Keratinocyte (primary cell): ENCODE measurements at regions not wholly inside any gene's neighbourhood (a gene's known extent, or its start where the extent isn't known, plus 50 kb on each side); places are given as distances from the start of the nearest gene placed in this dataset.

Experiments
- DNase-seq: peaks from one replicate; pipeline ENCODE4 v3.0.0-alpha.2; 2011; ENCODE audit warnings: low read depth, missing footprints, low spot score
- FAIRE-seq: peaks from 2 replicates; lab custom pipeline; 2011; peaks lifted over from hg19 to GRCh38; lab: Jason Lieb, UNC
- H2AFZ ChIP-seq: 2 replicates; pipeline ENCODE4 v1.6.0; 2012; ENCODE audit warnings: low read length, control low read depth, inconsistent platforms; ENCODE audit not compliant: control insufficient read depth
- H3K27ac ChIP-seq: 2 replicates; pipeline ENCODE4 v1.5.1; 2011; ENCODE audit warnings: low read length; ENCODE audit not compliant: control insufficient read depth, insufficient read depth
- H3K27me3 ChIP-seq: 3 replicates; pipeline ENCODE4 v1.6.0; 2011; ENCODE audit warnings: low read length; ENCODE audit not compliant: control insufficient read depth, insufficient read depth; ENCODE audit errors: extremely low read depth
- H3K36me3 ChIP-seq, 2 experiments: 2 replicates in 1 of 2; 3 replicates in 1 of 2; pipeline ENCODE4 v1.5.1; 2011; ENCODE audit warnings: low read length in 2 of 2, mild to moderate bottlenecking in 1 of 2; ENCODE audit not compliant: control insufficient read depth in 2 of 2, insufficient read depth in 2 of 2; ENCODE audit errors: extremely low read depth in 1 of 2
- H3K4me1 ChIP-seq: 3 replicates; pipeline ENCODE4 v1.5.1; 2011; ENCODE audit warnings: low read length; ENCODE audit not compliant: control insufficient read depth, insufficient read depth; ENCODE audit errors: extremely low read depth
- H3K4me2 ChIP-seq: 3 replicates; pipeline ENCODE4 v1.6.0; 2011; ENCODE audit warnings: low read depth, low read length; ENCODE audit not compliant: control insufficient read depth, insufficient read depth; ENCODE audit errors: extremely low read depth
- H3K4me3 ChIP-seq, 3 experiments: fragments of 200-600 bp in 1 of 3; sonication (generic) in 1 of 3; 2 replicates in 2 of 3; 3 replicates in 1 of 3; pipeline ENCODE4 v1.5.1; 2011 to 2016; ENCODE audit warnings: low read length in 3 of 3, mild to moderate bottlenecking in 3 of 3, control low read depth in 2 of 3, inconsistent platforms in 1 of 3, low read depth in 1 of 3, mixed read lengths in 1 of 3, mixed run types in 1 of 3, moderate library complexity in 1 of 3; ENCODE audit not compliant: control insufficient read depth in 2 of 3, insufficient read depth in 2 of 3; ENCODE audit errors: extremely low read depth in 1 of 3
- H3K79me2 ChIP-seq: 2 replicates; pipeline ENCODE4 v1.6.0; 2012; ENCODE audit warnings: low read length; ENCODE audit not compliant: control insufficient read depth, insufficient read depth
- H3K9ac ChIP-seq: 3 replicates; pipeline ENCODE4 v1.6.0; 2011; ENCODE audit warnings: low read length; ENCODE audit not compliant: control insufficient read depth, insufficient read depth; ENCODE audit errors: extremely low read depth
- H3K9me1 ChIP-seq: 3 replicates; pipeline ENCODE4 v1.6.0; 2011; ENCODE audit warnings: low read length; ENCODE audit not compliant: control insufficient read depth, insufficient read depth; ENCODE audit errors: extremely low read depth
- H3K9me3 ChIP-seq: 2 replicates; pipeline ENCODE4 v1.5.1; 2012; ENCODE audit warnings: low read depth, low read length; ENCODE audit not compliant: control insufficient read depth
- H4K20me1 ChIP-seq: 3 replicates; pipeline ENCODE4 v1.6.0; 2011; ENCODE audit warnings: low read length; ENCODE audit not compliant: control insufficient read depth, insufficient read depth; ENCODE audit errors: extremely low read depth
- CTCF ChIP-seq, 3 experiments: IDR thresholded peaks in 1 of 3; conservative IDR thresholded peaks in 1 of 3; optimal IDR thresholded peaks in 1 of 3; 2 replicates in 2 of 3; 3 replicates in 1 of 3; pipeline versions ENCODE3 to v1.5.1; 2011; ENCODE audit warnings: low read length in 3 of 3, mild to moderate bottlenecking in 3 of 3, moderate library complexity in 2 of 3, control low read depth in 1 of 3, inconsistent platforms in 1 of 3; ENCODE audit not compliant: insufficient read depth in 2 of 3; ENCODE audit errors: extremely low read depth in 1 of 3
- EZH2 ChIP-seq: IDR thresholded peaks from one replicate; pipeline ENCODE4 v1.6.1; 2012; ENCODE audit warnings: inconsistent platforms, mild to moderate bottlenecking, low read length, moderate library complexity
- dilution Hi-C: fragments of 300-500 bp; cut with MboI; formaldehyde crosslinking; loops from one replicate; pipeline ENCODE4 v1.7.0; 2020; ENCODE audit warnings: low sequenced_read_pairs; ENCODE audit not compliant: extremely low pct_ligation_motif_present

DNA sequence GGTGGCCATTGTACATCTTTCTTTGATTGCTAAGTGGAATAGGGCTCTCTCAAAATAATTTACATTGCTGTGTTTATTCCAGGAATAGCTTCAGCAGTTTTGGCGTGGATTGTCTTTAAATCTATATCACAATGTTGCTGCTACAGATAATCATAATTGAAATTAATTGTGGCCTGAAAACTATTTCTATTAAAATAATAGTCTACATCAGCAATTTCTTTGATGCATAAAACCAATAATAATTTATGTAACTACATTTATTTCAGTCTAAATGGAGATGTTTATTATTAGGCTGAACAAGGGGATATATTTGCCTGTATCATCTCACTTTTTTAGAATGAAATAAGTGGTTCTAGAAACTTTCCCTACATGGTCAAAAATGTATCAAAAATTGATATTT is 456.0 kb upstream of the CTNND2 start:
- Histone ChIP-seq H2AFZ (no peak overlapping the region), H3K27ac (no peak overlapping the region), H3K4me3 (no peak overlapping the region), H3K27me3 (no peaks in the 10 kb centered on the region), H3K79me2 (no peaks in the 10 kb centered on the region), H3K9me3 (no peaks in the 10 kb centered on the region), H4K20me1 (no peaks in the 10 kb centered on the region), H3K9me1 (no peaks in the 10 kb centered on the region), H3K36me3 (no peaks in the 10 kb centered on the region), H3K4me2 (no peak overlapping the region), H3K4me1 (no peaks in the 10 kb centered on the region), H3K9ac (no peak overlapping the region)
- dilution Hi-C loops, result no loop called here
- DNase-seq, result no peak
- TF ChIP-seq CTCF (optimal IDR thresholded peaks at IDR 0.05 in 1 of 3, IDR thresholded peaks at IDR 0.05 in 1 of 3, conservative IDR thresholded peaks at IDR 0.05 in 1 of 3; ENCODE audit: extremely low read depth in 1 of 3, insufficient read depth in 2 of 3, low read length in 3 of 3) (no peak), EZH2 (no peak)
- FAIRE-seq, result no peak

GRCh38 chr5:12358371-12359090 is 454.3 kb upstream of the CTNND2 start:
- Histone ChIP-seq H3K36me3 (no peaks in the 10 kb centered on the region), H3K4me2 (no peak overlapping the region), H3K9me3 (no peaks in the 10 kb centered on the region), H3K27me3 (no peaks in the 10 kb centered on the region), H3K79me2 (no peaks in the 10 kb centered on the region), H4K20me1 (no peaks in the 10 kb centered on the region), H3K27ac (no peak overlapping the region), H3K9ac (no peak overlapping the region), H3K4me1 (no peaks in the 10 kb centered on the region), H3K4me3 (no peak overlapping the region), H3K9me1 (no peaks in the 10 kb centered on the region), H2AFZ (no peak overlapping the region)
- no peak for TF ChIP-seq CTCF (optimal IDR thresholded peaks at IDR 0.05 in 1 of 3, IDR thresholded peaks at IDR 0.05 in 1 of 3, conservative IDR thresholded peaks at IDR 0.05 in 1 of 3; ENCODE audit: extremely low read depth in 1 of 3, insufficient read depth in 2 of 3, low read length in 3 of 3)
- TF ChIP-seq EZH2, result no peak
- dilution Hi-C loops, result no loop called here
- FAIRE-seq (no peak), DNase-seq (no peak)
